Stimulated activated naive CD8-positive, alpha-beta T cell treated with anti-CD3 and anti-CD28 coated beads, Interleukin-15, Interleukin-2, amounts not matched to agents 100 ng/mL and 50 ng/mL, for 24 hours (primary cell): ENCODE measurements at regions not wholly inside any gene's neighbourhood (a gene's known extent, or its start where the extent isn't known, plus 50 kb on each side); places are given as distances from the start of the nearest gene placed in this dataset.
"Not testable (repeated sequence)": the region's sequence is repeated elsewhere in the genome, so short reads cannot be mapped to it uniquely, and the experiment has no call there.

Source experiments
- H3K27ac Mint-ChIP-seq: one replicate; pipeline ENCODE4 v1.8.0; 2021; ENCODE audit warnings: mild to moderate bottlenecking, mixed read lengths
- H3K27me3 Mint-ChIP-seq: one replicate; pipeline ENCODE4 v1.8.0; 2021; ENCODE audit warnings: mixed read lengths
- H3K36me3 Mint-ChIP-seq: one replicate; pipeline ENCODE4 v1.8.0; 2021; ENCODE audit warnings: low read depth, mixed read lengths
- H3K4me1 Mint-ChIP-seq: one replicate; pipeline ENCODE4 v1.8.0; 2021; ENCODE audit warnings: low read depth, mixed read lengths
- H3K4me3 Mint-ChIP-seq: one replicate; pipeline ENCODE4 v1.8.0; 2021; ENCODE audit warnings: mild to moderate bottlenecking, mixed read lengths
- H3K9me3 Mint-ChIP-seq: one replicate; pipeline ENCODE4 v1.8.0; 2021; ENCODE audit warnings: mixed read lengths

- Mint-ChIP-seq H3K4me3 (no peak overlapping the region), H3K27me3 (peaks cover 16% of the 10 kb centered on the region), H3K9me3 (no peaks in the 10 kb centered on the region), H3K36me3 (no peaks in the 10 kb centered on the region), H3K4me1 (no peaks in the 10 kb centered on the region), H3K27ac (no peak overlapping the region)
Observed at GRCh38 chrX:53883196-53883595, 161.1 kb downstream of the PHF8 start.

GRCh38 chrX:53882331-53882730, 161.9 kb downstream of the PHF8 start:
- Mint-ChIP-seq H3K36me3 (no peaks in the 10 kb centered on the region), H3K4me1 (no peaks in the 10 kb centered on the region), H3K27me3 (peaks cover 17% of the 10 kb centered on the region), H3K9me3 (peaks cover under 1% of the 10 kb centered on the region), H3K27ac (no peak overlapping the region), H3K4me3 (no peak overlapping the region)

GRCh38 chrX:53880786-53881185, 163.5 kb downstream of the PHF8 start:
- H3K27me3 Mint-ChIP-seq: peaks cover 17% of the 10 kb centered on the region
- H3K27ac Mint-ChIP-seq, H3K4me3 Mint-ChIP-seq, H3K9me3 Mint-ChIP-seq, H3K4me1 Mint-ChIP-seq, H3K36me3 Mint-ChIP-seq: not testable (repeated sequence)

- peaks cover 6% of the 10 kb centered on the region for H3K27me3 Mint-ChIP-seq
- no peak overlapping the region for H3K27ac Mint-ChIP-seq
- no peaks in the 10 kb centered on the region for H3K4me1 Mint-ChIP-seq
- no peak overlapping the region for H3K4me3 Mint-ChIP-seq
- H3K36me3 Mint-ChIP-seq: no peaks in the 10 kb centered on the region
- H3K9me3 Mint-ChIP-seq: peaks cover 4% of the 10 kb centered on the region
Observed at GRCh38 chrX:53859890-53860289, 173.4 kb upstream of the HUWE1 start.

- no peaks in the 10 kb centered on the region for H3K9me3 Mint-ChIP-seq
- no peak overlapping the region for H3K4me3 Mint-ChIP-seq
Observed at GRCh38 chrX:53831662-53832635, 145.4 kb upstream of the HUWE1 start.

GRCh38 chrX:53824686-53825085, 138.2 kb upstream of the HUWE1 start:
- peaks cover 6% of the 10 kb centered on the region for H3K4me1 Mint-ChIP-seq
- H3K27me3 Mint-ChIP-seq: no peaks in the 10 kb centered on the region
- no peaks in the 10 kb centered on the region for H3K36me3 Mint-ChIP-seq
- no peak overlapping the region for H3K4me3 Mint-ChIP-seq
- no peak overlapping the region for H3K27ac Mint-ChIP-seq
- H3K9me3 Mint-ChIP-seq: no peaks in the 10 kb centered on the region

More at GRCh38 chrX:53831662-53832635, 145.4 kb upstream of the HUWE1 start:
- no peaks in the 10 kb centered on the region for H3K27me3 Mint-ChIP-seq
- no peaks in the 10 kb centered on the region for H3K36me3 Mint-ChIP-seq
- peaks cover 19% of the 10 kb centered on the region for H3K4me1 Mint-ChIP-seq
- no peak overlapping the region for H3K27ac Mint-ChIP-seq

GRCh38 chrX:53818115-53818514, 131.6 kb upstream of the HUWE1 start:
- not testable (repeated sequence) for H3K27me3 Mint-ChIP-seq, H3K9me3 Mint-ChIP-seq, H3K36me3 Mint-ChIP-seq, H3K27ac Mint-ChIP-seq
- Mint-ChIP-seq H3K4me1 (peaks cover 17% of the 10 kb centered on the region), H3K4me3 (peak overlapping the region; percentile 60)

GRCh38 chrX:53817548-53817947, 131.0 kb upstream of the HUWE1 start:
- Mint-ChIP-seq H3K4me1 (peaks cover 17% of the 10 kb centered on the region), H3K27ac (peak overlapping the region; percentile 70), H3K9me3 (no peaks in the 10 kb centered on the region), H3K27me3 (no peaks in the 10 kb centered on the region), H3K36me3 (no peaks in the 10 kb centered on the region), H3K4me3 (peak overlapping the region; percentile 60)

GRCh38 chrX:53813670-53814440, 127.3 kb upstream of the HUWE1 start:
- H3K4me1 Mint-ChIP-seq: peaks cover 17% of the 10 kb centered on the region
- no peaks in the 10 kb centered on the region for H3K9me3 Mint-ChIP-seq
- no peak overlapping the region for H3K27ac Mint-ChIP-seq
- H3K36me3 Mint-ChIP-seq: no peaks in the 10 kb centered on the region
- no peaks in the 10 kb centered on the region for H3K27me3 Mint-ChIP-seq
- H3K4me3 Mint-ChIP-seq: no peak overlapping the region

GRCh38 chrX:53798281-53798680, 111.8 kb upstream of the HUWE1 start:
- H3K27ac Mint-ChIP-seq: no peak overlapping the region
- H3K9me3 Mint-ChIP-seq: peaks cover 6% of the 10 kb centered on the region
- H3K4me1 Mint-ChIP-seq: peaks cover 8% of the 10 kb centered on the region
- no peaks in the 10 kb centered on the region for H3K36me3 Mint-ChIP-seq
- H3K27me3 Mint-ChIP-seq: no peaks in the 10 kb centered on the region
- H3K4me3 Mint-ChIP-seq: no peak overlapping the region

- Mint-ChIP-seq H3K9me3 (peaks cover under 1% of the 10 kb centered on the region), H3K4me3 (no peak overlapping the region), H3K36me3 (no peaks in the 10 kb centered on the region), H3K27me3 (no peaks in the 10 kb centered on the region), H3K27ac (no peak overlapping the region), H3K4me1 (peaks cover 8% of the 10 kb centered on the region)
Observed at GRCh38 chrX:53795576-53795975, 109.1 kb upstream of the HUWE1 start.

- Mint-ChIP-seq H3K27ac (peak overlapping the region; percentile 37), H3K27me3 (no peaks in the 10 kb centered on the region), H3K4me1 (peaks cover 8% of the 10 kb centered on the region), H3K4me3 (no peak overlapping the region), H3K36me3 (no peaks in the 10 kb centered on the region), H3K9me3 (no peaks in the 10 kb centered on the region)
Observed at GRCh38 chrX:53794181-53794580, 107.7 kb upstream of the HUWE1 start.

GRCh38 chrX:53768865-53769264, 82.3 kb upstream of the HUWE1 start:
- H3K27ac Mint-ChIP-seq: no peak overlapping the region
- peaks cover 4% of the 10 kb centered on the region for H3K9me3 Mint-ChIP-seq
- no peak overlapping the region for H3K4me3 Mint-ChIP-seq
- peaks cover 23% of the 10 kb centered on the region for H3K4me1 Mint-ChIP-seq
- H3K27me3 Mint-ChIP-seq: no peaks in the 10 kb centered on the region
- no peaks in the 10 kb centered on the region for H3K36me3 Mint-ChIP-seq

GRCh38 chrX:53768451-53768850, 81.9 kb upstream of the HUWE1 start:
- Mint-ChIP-seq H3K4me1 (peaks cover 23% of the 10 kb centered on the region), H3K4me3 (no peak overlapping the region), H3K27ac (peak overlapping the region; percentile 16), H3K36me3 (no peaks in the 10 kb centered on the region), H3K9me3 (peaks cover 4% of the 10 kb centered on the region), H3K27me3 (no peaks in the 10 kb centered on the region)

- H3K27ac Mint-ChIP-seq: no peak overlapping the region
- H3K36me3 Mint-ChIP-seq: no peaks in the 10 kb centered on the region
- peaks cover 4% of the 10 kb centered on the region for H3K9me3 Mint-ChIP-seq
- H3K4me3 Mint-ChIP-seq: no peak overlapping the region
- no peaks in the 10 kb centered on the region for H3K27me3 Mint-ChIP-seq
- H3K4me1 Mint-ChIP-seq: peaks cover 23% of the 10 kb centered on the region
Observed at GRCh38 chrX:53767544-53767943, 81.0 kb upstream of the HUWE1 start.
